ENCODE measurements at regions not wholly inside any gene's neighbourhood (a gene's known extent, or its start where the extent isn't known, plus 50 kb on each side); places are given as distances from the start of the nearest gene placed in this dataset.

DNA sequence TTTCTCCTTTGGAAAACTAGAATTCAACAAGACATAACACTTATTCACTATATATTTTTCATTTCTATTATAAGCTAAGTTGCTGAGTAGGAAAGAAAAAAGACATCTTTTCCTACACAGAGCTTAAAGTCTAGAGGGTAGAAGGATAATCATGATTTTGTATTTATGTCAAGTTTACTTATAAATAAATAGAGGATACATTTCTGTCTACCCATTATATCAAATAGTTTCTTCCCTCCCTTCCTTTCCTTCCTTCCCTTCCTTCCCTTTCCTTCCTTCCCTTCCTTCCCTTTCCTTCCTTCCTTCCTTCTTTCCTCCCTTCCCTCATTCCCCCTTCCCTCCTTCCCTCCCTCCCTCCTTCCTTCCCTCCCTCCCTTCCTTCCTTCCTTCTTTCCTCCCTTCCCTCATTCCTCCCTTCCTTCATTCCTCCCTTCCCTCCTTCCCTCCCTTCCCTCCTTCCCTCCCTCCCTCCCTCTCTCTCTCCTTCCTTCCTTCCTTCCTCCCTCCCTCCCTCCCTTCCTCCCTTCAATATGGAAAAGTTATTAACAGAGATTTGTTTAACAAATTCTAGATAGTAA, 308.4 kb upstream of the COL3A1 start:
- TF ChIP-seq, protein P1, sequence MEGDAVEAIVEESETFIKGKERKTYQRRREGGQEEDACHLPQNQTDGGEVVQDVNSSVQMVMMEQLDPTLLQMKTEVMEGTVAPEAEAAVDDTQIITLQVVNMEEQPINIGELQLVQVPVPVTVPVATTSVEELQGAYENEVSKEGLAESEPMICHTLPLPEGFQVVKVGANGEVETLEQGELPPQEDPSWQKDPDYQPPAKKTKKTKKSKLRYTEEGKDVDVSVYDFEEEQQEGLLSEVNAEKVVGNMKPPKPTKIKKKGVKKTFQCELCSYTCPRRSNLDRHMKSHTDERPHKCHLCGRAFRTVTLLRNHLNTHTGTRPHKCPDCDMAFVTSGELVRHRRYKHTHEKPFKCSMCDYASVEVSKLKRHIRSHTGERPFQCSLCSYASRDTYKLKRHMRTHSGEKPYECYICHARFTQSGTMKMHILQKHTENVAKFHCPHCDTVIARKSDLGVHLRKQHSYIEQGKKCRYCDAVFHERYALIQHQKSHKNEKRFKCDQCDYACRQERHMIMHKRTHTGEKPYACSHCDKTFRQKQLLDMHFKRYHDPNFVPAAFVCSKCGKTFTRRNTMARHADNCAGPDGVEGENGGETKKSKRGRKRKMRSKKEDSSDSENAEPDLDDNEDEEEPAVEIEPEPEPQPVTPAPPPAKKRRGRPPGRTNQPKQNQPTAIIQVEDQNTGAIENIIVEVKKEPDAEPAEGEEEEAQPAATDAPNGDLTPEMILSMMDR (IDR thresholded peaks at IDR 0.05; ENCODE audit: insufficient read depth, low read length, poor library complexity, severe bottlenecking), result no peak
- no peak for TF ChIP-seq EZH2phosphoT487 (conservative IDR thresholded peaks at IDR 0.05; ENCODE audit: low read length)

Data from SU-DHL-6 (cell line).